SK-N-SH (cell line): ENCODE measurements at regions not wholly inside any gene's neighbourhood (a gene's known extent, or its start where the extent isn't known, plus 50 kb on each side); places are given as distances from the start of the nearest gene placed in this dataset.
A peak's percentile ranks its signal among the peaks of the same experiment; 100 is the strongest.

ENCODE experiments used
- CTCF ChIA-PET: fragments of 300-600, 350-600 bp; formaldehyde crosslinking; extraction: SDS; loops from one replicate; lab custom pipeline; 2021; lab: Yijun Ruan, JAX
- POLR2A ChIA-PET: fragments of 350-600 bp; sonication (Branson Sonifier 250); formaldehyde crosslinking; extraction: SDS; loops from one replicate; lab custom pipeline; 2020; ENCODE audit warnings: antibody characterized with exemption, inconsistent platforms; lab: Yijun Ruan, JAX
- DNase-seq: peaks from one replicate; pipeline ENCODE4 v3.0.0; 2012
- H2AFZ ChIP-seq: fragments of 200-600 bp; sonication (generic); 2 replicates; pipeline ENCODE4 v1.8.1; 2016; ENCODE audit warnings: antibody characterized with exemption, mild to moderate bottlenecking, low read depth
- H3F3A ChIP-seq: fragments of 200-600 bp; sonication (generic); replicated peaks from 2 replicates; pipeline ENCODE3; 2016; ENCODE audit warnings: antibody characterized with exemption, mild to moderate bottlenecking; ENCODE audit not compliant: insufficient read depth
- H3K27ac ChIP-seq, 2 experiments: fragments of 200-500 bp in 1 of 2; fragments of 200-600 bp in 1 of 2; sonication (Bioruptor generic) in 1 of 2; sonication (generic), shearing (Covaris generic) in 1 of 2; 2 replicates each; pipeline versions ENCODE4 v1.5.1 to v1.6.1; 2014 to 2016; ENCODE audit warnings: low read depth in 2 of 2, inconsistent platforms in 1 of 2, low read length in 1 of 2, mild to moderate bottlenecking in 1 of 2, mixed read lengths in 1 of 2
- H3K27me3 ChIP-seq: fragments of 200-600 bp; sonication (generic), shearing (Covaris generic); 2 replicates; pipeline ENCODE4 v1.6.1; 2016; ENCODE audit warnings: mixed run types; ENCODE audit not compliant: insufficient read depth
- H3K36me3 ChIP-seq, 2 experiments: fragments of 200-500 bp in 1 of 2; fragments of 200-600 bp in 1 of 2; sonication (Bioruptor generic) in 1 of 2; sonication (generic) in 1 of 2; replicated peaks in 1 of 2; 2 replicates each; pipeline versions ENCODE3 to v1.5.1; 2014 to 2016; ENCODE audit warnings: low read length in 1 of 2, mild to moderate bottlenecking in 1 of 2; ENCODE audit not compliant: insufficient read depth in 2 of 2, control insufficient read depth in 1 of 2
- H3K4me1 ChIP-seq, 2 experiments: fragments of 200-500 bp in 1 of 2; fragments of 200-600 bp in 1 of 2; sonication (Bioruptor generic) in 1 of 2; sonication (generic), shearing (Covaris generic) in 1 of 2; 2 replicates each; pipeline versions ENCODE4 v1.5.1 to v1.6.1; 2014 to 2016; ENCODE audit warnings: low read depth in 1 of 2, low read length in 1 of 2, mixed run types in 1 of 2; ENCODE audit not compliant: insufficient read depth in 2 of 2, control insufficient read depth in 1 of 2
- H3K4me2 ChIP-seq: fragments of 200-600 bp; sonication (generic), shearing (Covaris generic); 2 replicates; pipeline ENCODE4 v1.6.1; 2017; ENCODE audit warnings: mixed run types
- H3K4me3 ChIP-seq, 2 experiments: fragments of 200-500 bp in 1 of 2; fragments of 200-600 bp in 1 of 2; sonication (Bioruptor generic) in 1 of 2; sonication (generic), shearing (Covaris generic) in 1 of 2; 2 replicates each; pipeline versions ENCODE4 v1.5.1 to v1.8.1; 2014 to 2016; ENCODE audit warnings: low read depth in 2 of 2, inconsistent platforms in 1 of 2, low read length in 1 of 2, mild to moderate bottlenecking in 1 of 2, mixed read lengths in 1 of 2, moderate library complexity in 1 of 2
- H3K79me2 ChIP-seq: fragments of 200-600 bp; sonication (generic); 2 replicates; pipeline ENCODE4 v1.8.1; 2017; ENCODE audit warnings: mild to moderate bottlenecking; ENCODE audit not compliant: insufficient read depth
- H3K9ac ChIP-seq: fragments of 200-600 bp; sonication (generic); 2 replicates; pipeline ENCODE4 v1.6.1; 2017; ENCODE audit warnings: mixed run types
- H3K9me2 ChIP-seq: fragments of 200-600 bp; sonication (generic); 2 replicates; pipeline ENCODE4 v1.6.1; 2017; ENCODE audit warnings: mixed run types
- H3K9me3 ChIP-seq: fragments of 200-600 bp; sonication (generic); 2 replicates; pipeline ENCODE4 v1.6.1; 2017; ENCODE audit warnings: mixed run types, mild to moderate bottlenecking, moderate library complexity
- H4K20me1 ChIP-seq: fragments of 200-600 bp; sonication (generic); 2 replicates; pipeline ENCODE4 v1.6.1; 2017; ENCODE audit warnings: mild to moderate bottlenecking, mixed run types; ENCODE audit not compliant: insufficient read depth
- EP300 ChIP-seq, 2 experiments: IDR thresholded peaks; 2 replicates each; pipeline versions ENCODE4 v1.4.0 to v1.6.1; 2012; ENCODE audit warnings: borderline replicate concordance in 1 of 2, low read depth in 1 of 2, low read length in 1 of 2
- EZH2phosphoT487 ChIP-seq: fragments of 200-600 bp; sonication (generic); IDR thresholded peaks from 2 replicates; pipeline ENCODE4 v1.6.1; 2017; ENCODE audit warnings: low read depth, mixed run types, mild to moderate bottlenecking, antibody characterized with exemption, moderate library complexity, borderline replicate concordance
- FOXJ3 ChIP-seq: sonication (generic); formaldehyde crosslinking; IDR thresholded peaks from 2 replicates; pipeline ENCODE4 v1.5.1; 2020; ENCODE audit warnings: mild to moderate bottlenecking, missing genetic modification reagents
- FOXM1 ChIP-seq: IDR thresholded peaks from 2 replicates; pipeline ENCODE4 v1.4.0; 2012; ENCODE audit warnings: low read depth, mild to moderate bottlenecking
- IRF3 ChIP-seq: fragments of 150-350 bp; IDR thresholded peaks from 2 replicates; pipeline ENCODE4 v1.6.1; 2016; ENCODE audit warnings: mild to moderate bottlenecking, low read depth, low read length
- RAD21 ChIP-seq: IDR thresholded peaks from 2 replicates; pipeline ENCODE4 v1.6.1; 2012; ENCODE audit warnings: mild to moderate bottlenecking, low read length
- RFX5 ChIP-seq: IDR thresholded peaks from 2 replicates; pipeline ENCODE4 v1.6.1; 2012; ENCODE audit warnings: mild to moderate bottlenecking, improper control_type of control experiment, low read length
- WGBS: methylation state at CpG from one replicate; pipeline ENCODE4 v1.1.6; 2017; ENCODE audit warnings: low lambda C conversion rate; 5-methylcytosine and 5-hydroxymethylcytosine counted together
- TF ChIP-seq, protein P1 (sequence below): fragments of 200-600 bp; sonication (generic); IDR thresholded peaks from 2 replicates; pipeline ENCODE4 v1.6.1; 2017; ENCODE audit warnings: antibody characterized with exemption, mild to moderate bottlenecking, moderate library complexity

DNA sequence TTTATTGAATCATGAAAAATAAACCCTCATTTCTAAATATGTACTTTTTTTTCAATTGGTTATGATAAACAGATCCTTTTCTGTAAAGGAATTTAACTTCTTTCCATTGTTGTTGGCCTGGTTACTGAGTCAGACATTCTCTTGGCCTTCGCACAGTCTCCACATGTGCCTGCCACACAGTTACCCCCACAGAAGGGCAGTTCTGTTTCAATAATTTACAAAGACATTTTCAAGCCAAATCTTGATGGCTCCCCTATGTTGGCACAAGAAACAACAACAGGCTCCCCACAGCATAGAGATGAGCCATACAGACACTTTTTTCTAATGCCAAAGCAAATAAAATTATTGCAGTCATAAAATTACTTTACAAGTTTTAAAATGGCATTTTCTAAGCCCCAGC is 55.6 kb upstream of the BEND6 start (continued):
- TF ChIP-seq, protein P1, sequence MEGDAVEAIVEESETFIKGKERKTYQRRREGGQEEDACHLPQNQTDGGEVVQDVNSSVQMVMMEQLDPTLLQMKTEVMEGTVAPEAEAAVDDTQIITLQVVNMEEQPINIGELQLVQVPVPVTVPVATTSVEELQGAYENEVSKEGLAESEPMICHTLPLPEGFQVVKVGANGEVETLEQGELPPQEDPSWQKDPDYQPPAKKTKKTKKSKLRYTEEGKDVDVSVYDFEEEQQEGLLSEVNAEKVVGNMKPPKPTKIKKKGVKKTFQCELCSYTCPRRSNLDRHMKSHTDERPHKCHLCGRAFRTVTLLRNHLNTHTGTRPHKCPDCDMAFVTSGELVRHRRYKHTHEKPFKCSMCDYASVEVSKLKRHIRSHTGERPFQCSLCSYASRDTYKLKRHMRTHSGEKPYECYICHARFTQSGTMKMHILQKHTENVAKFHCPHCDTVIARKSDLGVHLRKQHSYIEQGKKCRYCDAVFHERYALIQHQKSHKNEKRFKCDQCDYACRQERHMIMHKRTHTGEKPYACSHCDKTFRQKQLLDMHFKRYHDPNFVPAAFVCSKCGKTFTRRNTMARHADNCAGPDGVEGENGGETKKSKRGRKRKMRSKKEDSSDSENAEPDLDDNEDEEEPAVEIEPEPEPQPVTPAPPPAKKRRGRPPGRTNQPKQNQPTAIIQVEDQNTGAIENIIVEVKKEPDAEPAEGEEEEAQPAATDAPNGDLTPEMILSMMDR = no peak
- TF ChIP-seq RAD21 (no peak), IRF3 (no peak), RFX5 (no peak), EZH2phosphoT487 (no peak), FOXM1 (no peak)
- TF ChIP-seq, all 33 proteins: peak for 10

DNA sequence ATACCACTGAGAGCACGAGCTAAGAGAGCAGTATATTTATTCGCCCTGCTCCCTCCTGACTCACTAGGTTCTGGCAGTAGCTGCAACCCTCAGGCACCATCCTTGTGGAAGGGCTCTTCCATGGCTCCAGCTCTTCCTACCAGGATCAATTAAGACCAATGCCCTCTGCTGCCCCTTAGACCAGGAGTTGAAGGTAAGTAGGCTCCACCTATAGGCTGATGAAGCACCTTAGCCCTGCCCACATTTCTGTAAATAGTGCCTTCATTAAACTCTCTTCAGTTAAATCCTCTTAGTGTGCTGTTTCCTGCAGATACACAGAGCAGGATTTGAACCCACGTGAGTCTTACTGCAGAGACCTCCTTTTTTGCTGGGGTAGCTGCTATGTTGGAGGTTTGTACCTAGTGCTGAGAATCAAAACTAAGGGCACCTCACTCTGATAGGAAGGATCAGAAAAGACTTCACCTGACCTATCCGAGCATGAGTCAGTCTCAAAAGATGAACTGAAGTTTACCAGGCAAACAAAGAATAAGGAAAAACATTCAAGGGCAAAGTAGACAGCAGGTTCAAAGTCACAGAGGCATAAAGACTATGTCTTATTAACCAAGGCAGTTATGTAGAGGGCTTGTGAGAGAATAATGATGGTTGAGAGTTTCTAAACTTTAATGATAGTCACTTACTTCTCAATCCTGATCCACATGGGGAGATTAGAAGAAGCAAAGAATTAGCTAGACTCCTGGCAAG is 56.9 kb upstream of the BEND6 start:
- no peak overlapping the region for H2AFZ ChIP-seq
- H3K36me3 ChIP-seq = peaks cover 7 to 28% of the 10 kb centered on the region in 2 experiments
- peak overlapping the region in 1 of 2 experiments; percentile 74; a peak in 1 of 4 replicates for H3K27ac ChIP-seq
- no peak for DNase-seq
- H3K4me3 ChIP-seq = no peak overlapping the region
- no peak overlapping the region for H3K4me2 ChIP-seq
- WGBS = 85% methylated on average over 3 of the region's 4 CpGs
- H3K9me2 ChIP-seq = no peaks in the 10 kb centered on the region
- peaks cover 17% of the 10 kb centered on the region for H3F3A ChIP-seq
- H3K27me3 ChIP-seq = no peaks in the 10 kb centered on the region
- no peaks in the 10 kb centered on the region for H4K20me1 ChIP-seq
- ChIA-PET CTCF (interaction anchor here (1.4 kb wide), 1 partner anchor 123 kb away, joined by 6 read pairs; no protein-coding TSS in a partner anchor), POLR2A (no interaction called here)
- H3K4me1 ChIP-seq = peaks cover 0 to 19% of the 10 kb centered on the region in 2 experiments; a peak in 3 of 4 replicates
- TF ChIP-seq EP300 (IDR thresholded peaks at IDR 0.05; ENCODE audit: borderline replicate concordance in 1 of 2, low read depth in 1 of 2, low read length in 1 of 2) = no peak
- no peak for TF ChIP-seq FOXJ3 (CRISPR knock-in tag)
- TF ChIP-seq, protein P1 = no peak
- no peak for TF ChIP-seq FOXM1
- TF ChIP-seq, all 33 proteins: peak for 0
- no peak overlapping the region for H3K9ac ChIP-seq
- no peaks in the 10 kb centered on the region for H3K9me3 ChIP-seq
- peaks cover 9% of the 10 kb centered on the region; the same call in 1 of the 2 replicates for H3K79me2 ChIP-seq
